Fibroblast of the aortic adventitia (primary cell): ENCODE measurements at regions not wholly inside any gene's neighbourhood (a gene's known extent, or its start where the extent isn't known, plus 50 kb on each side); places are given as distances from the start of the nearest gene placed in this dataset.

Experiments used
- DNase-seq: peaks from one replicate; pipeline ENCODE4 v3.0.0-alpha.2; 2010; ENCODE audit warnings: low read depth
- H3K4me3 ChIP-seq: 2 replicates; pipeline ENCODE4 v1.5.1; 2011; ENCODE audit warnings: low read depth, mild to moderate bottlenecking, control low read depth, low read length, moderate library complexity
- TF ChIP-seq, protein P1 (sequence below): IDR thresholded peaks from 2 replicates; pipeline ENCODE4 v1.5.1; 2011; ENCODE audit warnings: mild to moderate bottlenecking, low read length, control low read depth, inconsistent platforms; ENCODE audit not compliant: insufficient read depth

GRCh38 chrX:38968344-38969216 lies 167.3 kb downstream of the MID1IP1 start:
- DNase-seq, result peak; percentile 11
- TF ChIP-seq, protein P1, sequence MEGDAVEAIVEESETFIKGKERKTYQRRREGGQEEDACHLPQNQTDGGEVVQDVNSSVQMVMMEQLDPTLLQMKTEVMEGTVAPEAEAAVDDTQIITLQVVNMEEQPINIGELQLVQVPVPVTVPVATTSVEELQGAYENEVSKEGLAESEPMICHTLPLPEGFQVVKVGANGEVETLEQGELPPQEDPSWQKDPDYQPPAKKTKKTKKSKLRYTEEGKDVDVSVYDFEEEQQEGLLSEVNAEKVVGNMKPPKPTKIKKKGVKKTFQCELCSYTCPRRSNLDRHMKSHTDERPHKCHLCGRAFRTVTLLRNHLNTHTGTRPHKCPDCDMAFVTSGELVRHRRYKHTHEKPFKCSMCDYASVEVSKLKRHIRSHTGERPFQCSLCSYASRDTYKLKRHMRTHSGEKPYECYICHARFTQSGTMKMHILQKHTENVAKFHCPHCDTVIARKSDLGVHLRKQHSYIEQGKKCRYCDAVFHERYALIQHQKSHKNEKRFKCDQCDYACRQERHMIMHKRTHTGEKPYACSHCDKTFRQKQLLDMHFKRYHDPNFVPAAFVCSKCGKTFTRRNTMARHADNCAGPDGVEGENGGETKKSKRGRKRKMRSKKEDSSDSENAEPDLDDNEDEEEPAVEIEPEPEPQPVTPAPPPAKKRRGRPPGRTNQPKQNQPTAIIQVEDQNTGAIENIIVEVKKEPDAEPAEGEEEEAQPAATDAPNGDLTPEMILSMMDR, result no peak
- no peak overlapping the region for H3K4me3 ChIP-seq

DNA sequence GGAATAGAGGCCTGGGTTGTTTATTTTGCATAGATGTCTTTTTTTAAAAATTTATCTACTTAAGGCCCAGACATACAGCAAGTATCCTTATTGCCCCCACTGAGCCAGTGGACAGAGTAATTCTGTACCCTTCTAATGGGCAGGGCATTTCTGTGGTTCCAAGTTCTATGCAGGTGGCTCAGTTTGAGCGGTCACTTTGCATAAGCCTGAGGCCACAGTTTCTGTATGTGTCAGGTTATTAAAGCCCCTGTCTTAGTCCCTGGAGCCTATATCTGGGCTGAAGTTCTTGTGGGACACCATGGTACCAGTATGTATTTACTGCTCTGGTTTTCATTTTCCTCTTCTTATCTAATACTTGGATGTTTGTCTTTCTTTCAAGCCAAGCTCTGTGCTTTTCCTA lies 168.8 kb downstream of the MID1IP1 start:
- no peak for DNase-seq
- TF ChIP-seq, protein P1, result no peak
- no peak overlapping the region for H3K4me3 ChIP-seq

- no peak overlapping the region for H3K4me3 ChIP-seq
- TF ChIP-seq, protein P1, result no peak
- no peak for DNase-seq
These were observed 169.6 kb downstream of the MID1IP1 start for GRCh38 chrX:38970845-38971244.

DNA sequence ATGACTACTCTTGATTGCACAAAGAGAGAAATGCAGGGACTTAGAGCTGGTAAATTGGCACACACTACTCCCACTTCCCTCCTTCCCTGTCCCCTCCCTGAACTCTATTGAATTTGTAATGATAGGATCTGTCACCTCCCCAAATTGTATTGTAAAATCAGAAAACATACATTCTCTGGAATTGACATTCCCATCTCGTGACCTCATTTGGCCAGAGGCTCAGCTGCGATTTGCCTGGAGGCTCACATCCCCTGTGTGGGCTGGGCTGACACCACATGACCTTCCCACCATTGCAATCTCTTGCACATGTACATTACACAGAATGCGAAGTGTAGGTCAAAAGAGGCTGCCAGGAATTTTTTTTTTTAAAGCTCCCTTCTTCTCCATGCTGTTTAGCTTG lies 172.1 kb downstream of the MID1IP1 start:
- H3K4me3 ChIP-seq, result no peak overlapping the region
- DNase-seq, result peak; percentile 37
- TF ChIP-seq, protein P1, result no peak

GRCh38 chrX:38974542-38974941 lies 173.3 kb downstream of the MID1IP1 start:
- H3K4me3 ChIP-seq, result no peak overlapping the region
- TF ChIP-seq, protein P1, result no peak
- DNase-seq, result no peak

DNA sequence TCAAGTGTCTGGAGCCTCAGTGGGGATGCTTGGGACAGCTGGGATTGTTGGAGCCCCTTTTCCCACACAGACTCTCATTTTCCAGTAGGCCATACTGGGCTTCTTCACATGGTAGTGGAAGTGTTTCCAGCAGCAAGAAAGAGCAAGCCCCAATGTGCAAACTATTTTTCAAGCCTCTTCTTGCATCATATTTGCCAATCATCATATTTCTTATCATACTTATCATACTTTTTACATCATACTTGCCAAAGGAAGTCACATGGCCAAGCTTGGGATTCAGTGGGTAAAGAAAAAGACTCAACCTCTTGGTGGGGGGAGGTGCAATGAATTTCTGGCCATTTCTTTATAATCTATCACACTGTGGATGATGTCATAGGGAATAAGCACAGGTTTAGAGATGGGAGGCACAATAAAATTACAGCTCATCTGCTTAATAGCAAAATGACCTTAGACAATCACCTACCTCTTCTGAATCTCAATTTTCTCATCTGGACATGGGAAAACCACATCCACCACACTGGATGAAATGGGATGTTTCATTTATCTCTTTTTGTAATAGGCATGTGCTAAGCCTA lies 174.2 kb downstream of the MID1IP1 start:
- DNase-seq, result peak; percentile 57
- TF ChIP-seq, protein P1, result no peak
- H3K4me3 ChIP-seq, result no peak overlapping the region

- no peak for DNase-seq
- TF ChIP-seq, protein P1, result no peak
- no peak overlapping the region for H3K4me3 ChIP-seq
These were observed 181.1 kb downstream of the MID1IP1 start for GRCh38 chrX:38982370-38982769.
